AG04449 (cell line): ENCODE measurements at regions not wholly inside any gene's neighbourhood (a gene's known extent, or its start where the extent isn't known, plus 50 kb on each side); places are given as distances from the start of the nearest gene placed in this dataset.

Source experiments
- CTCF ChIA-PET: fragments of 350-600 bp; formaldehyde crosslinking; extraction: SDS; loops from one replicate; lab custom pipeline; 2021; ENCODE audit warnings: antibody characterized with exemption; lab: Yijun Ruan, JAX
- POLR2A ChIA-PET: fragments of 400-600, 350-600 bp; formaldehyde crosslinking; extraction: SDS; loops from one replicate; lab custom pipeline; 2020; ENCODE audit warnings: antibody characterized with exemption, inconsistent platforms; lab: Yijun Ruan, JAX
- DNase-seq: peaks from one replicate; pipeline ENCODE4 v3.0.0-alpha.2; 2010; ENCODE audit warnings: low read depth, low spot score
- H3K4me3 ChIP-seq: 2 replicates; pipeline ENCODE4 v1.5.1; 2011; ENCODE audit warnings: low read depth, mild to moderate bottlenecking, control low read depth, low read length
- CTCF ChIP-seq: IDR thresholded peaks from one replicate; pipeline ENCODE4 v1.5.1; 2011; ENCODE audit warnings: mild to moderate bottlenecking, moderate library complexity, low read length, control low read depth, inconsistent platforms; ENCODE audit not compliant: insufficient read depth; ENCODE audit errors: missing control alignments

- H3K4me3 ChIP-seq, result no peak overlapping the region
- no peak for TF ChIP-seq CTCF
- POLR2A ChIA-PET, result interaction anchor here (0.9 kb wide), 1 partner anchor 199 kb away, joined by 4 read pairs; no protein-coding TSS in a partner anchor
- DNase-seq, result no peak
- CTCF ChIA-PET, result interaction anchor here (0.7 to 2.8 kb wide), 6 partner anchors 9 to 510 kb away, joined by 3 to 15 read pairs (median 4); no protein-coding TSS in a partner anchor
Measured at GRCh38 chr6:134372603-134373281, 54.8 kb upstream of the SGK1 start.

DNA sequence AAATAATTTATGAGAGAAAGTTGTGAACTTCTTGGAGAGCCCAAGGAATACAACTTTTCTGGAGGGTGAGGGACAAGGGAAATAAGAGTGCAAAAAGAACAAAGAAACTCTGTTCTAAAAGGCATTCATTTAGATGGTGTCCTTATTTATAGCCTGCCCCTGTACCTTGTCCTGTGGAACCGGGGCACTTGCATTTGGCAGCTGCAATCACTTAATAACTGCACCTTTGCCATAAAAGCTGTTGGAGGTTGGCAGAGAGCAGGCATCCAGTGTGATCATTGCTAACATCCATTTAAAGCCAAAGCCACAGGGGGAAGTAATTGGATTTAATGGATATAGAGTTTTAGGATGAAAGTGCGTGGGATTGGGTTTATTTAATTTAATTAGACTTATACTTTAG, 50.8 kb upstream of the SGK1 start:
- no peak overlapping the region for H3K4me3 ChIP-seq
- CTCF ChIA-PET, result no interaction called here
- TF ChIP-seq CTCF, result no peak
- DNase-seq, result no peak
- POLR2A ChIA-PET, result no interaction called here
